GM12878 (cell line): ENCODE measurements at regions not wholly inside any gene's neighbourhood (a gene's known extent, or its start where the extent isn't known, plus 50 kb on each side); places are given as distances from the start of the nearest gene placed in this dataset.

Source experiments
- ATF7 ChIP-seq: fragments of 450-650 bp; IDR thresholded peaks from 2 replicates; pipeline ENCODE4 v1.6.1; 2016; ENCODE audit warnings: low read depth, mild to moderate bottlenecking
- BCL11A ChIP-seq: IDR thresholded peaks from 2 replicates; pipeline ENCODE4 v1.6.1; 2011; ENCODE audit warnings: low read depth, low read length
- CBX5 ChIP-seq: sonication (generic); IDR thresholded peaks from 2 replicates; pipeline ENCODE4 v1.6.1; 2016; ENCODE audit warnings: low read depth, moderate library complexity, mild to moderate bottlenecking, inconsistent platforms
- CHD4 ChIP-seq: fragments of 200-600 bp; sonication (generic); IDR thresholded peaks from 2 replicates; pipeline ENCODE4 v1.6.1; 2016; ENCODE audit warnings: mild to moderate bottlenecking
- EP300 ChIP-seq, 2 experiments: fragments of 150-350 bp in 1 of 2; IDR thresholded peaks; 2 replicates each; pipeline ENCODE4 v1.6.1; 2011 to 2012; ENCODE audit warnings: low read depth in 2 of 2, low read length in 2 of 2, borderline replicate concordance in 1 of 2, improper control_type of control experiment in 1 of 2, inconsistent platforms in 1 of 2; ENCODE audit not compliant: control insufficient read depth in 1 of 2
- GABPA ChIP-seq: IDR thresholded peaks from 2 replicates; pipeline ENCODE4 v1.6.1; 2014; ENCODE audit warnings: antibody characterized with exemption, low read depth, mild to moderate bottlenecking, inconsistent platforms
- GATAD2B ChIP-seq: fragments of 450-650 bp; conservative IDR thresholded peaks from 2 replicates; pipeline ENCODE4 v1.6.1; 2017; ENCODE audit warnings: low read depth, mild to moderate bottlenecking, moderate library complexity
- MTA3 ChIP-seq: IDR thresholded peaks from 2 replicates; pipeline ENCODE4 v1.6.1; 2012; ENCODE audit warnings: low read length, inconsistent platforms, borderline replicate concordance
- MYB ChIP-seq: fragments of 150-350 bp; IDR thresholded peaks from 2 replicates; pipeline ENCODE4 v1.6.1; 2014; ENCODE audit warnings: mild to moderate bottlenecking, low read depth, low read length, borderline replicate concordance
- PAX5 ChIP-seq: IDR thresholded peaks from 2 replicates; pipeline ENCODE4 v1.6.1; 2011; ENCODE audit warnings: low read depth, low read length, borderline replicate concordance
- PAX8 ChIP-seq: fragments of 450-650 bp; IDR thresholded peaks from 2 replicates; pipeline ENCODE4 v1.6.1; 2017; ENCODE audit warnings: mild to moderate bottlenecking, moderate library complexity
- PML ChIP-seq: IDR thresholded peaks from 2 replicates; pipeline ENCODE4 v1.6.1; 2012; ENCODE audit warnings: low read length, inconsistent platforms
- POLR2A ChIP-seq: IDR thresholded peaks from 2 replicates; pipeline ENCODE4 v1.6.1; 2011; ENCODE audit warnings: low read depth, mild to moderate bottlenecking, low read length
- STAT3 ChIP-seq: IDR thresholded peaks from 2 replicates; pipeline ENCODE4 v1.6.1; 2011; ENCODE audit warnings: low read depth, low read length, improper control_type of control experiment
- YY1 ChIP-seq: IDR thresholded peaks from 2 replicates; pipeline ENCODE4 v1.6.1; 2011; ENCODE audit warnings: low read depth, mild to moderate bottlenecking, low read length
- ZBED1 ChIP-seq: IDR thresholded peaks from 2 replicates; pipeline ENCODE4 v1.6.1; 2016; ENCODE audit warnings: borderline replicate concordance
- ZNF274 ChIP-seq: IDR thresholded peaks from one replicate; pipeline ENCODE4 v1.8.0; 2011; ENCODE audit not compliant: insufficient read length, insufficient read depth
- ZNF384 ChIP-seq: IDR thresholded peaks from 2 replicates; pipeline ENCODE4 v1.6.1; 2012; ENCODE audit warnings: low read depth, mild to moderate bottlenecking, low read length, improper control_type of control experiment, borderline replicate concordance
- ZNF622 ChIP-seq: fragments of 450-650 bp; IDR thresholded peaks from 2 replicates; pipeline ENCODE4 v1.6.1; 2017; ENCODE audit warnings: mild to moderate bottlenecking, inconsistent platforms
- TF ChIP-seq, protein P1 (sequence below): fragments of 450-650 bp; IDR thresholded peaks from 2 replicates; pipeline ENCODE4 v1.6.1; 2016; ENCODE audit warnings: mild to moderate bottlenecking
- TF ChIP-seq, protein P2 (sequence below): IDR thresholded peaks from 2 replicates; pipeline ENCODE4 v1.6.1; 2011; ENCODE audit warnings: borderline replicate concordance, low read depth, mild to moderate bottlenecking, moderate library complexity, low read length; ENCODE audit not compliant: insufficient read depth, poor library complexity, severe bottlenecking
- TF ChIP-seq, protein P3 (sequence below): fragments of 450-650 bp; IDR thresholded peaks from 2 replicates; pipeline ENCODE4 v1.6.1; 2014; ENCODE audit warnings: mild to moderate bottlenecking
- TF ChIP-seq, protein P4 (sequence below): fragments of 450-650 bp; IDR thresholded peaks from 2 replicates; pipeline ENCODE4 v1.6.1; 2017; ENCODE audit warnings: mild to moderate bottlenecking, low read depth, inconsistent platforms; ENCODE audit not compliant: poor library complexity, severe bottlenecking
- TF ChIP-seq, protein P5 (sequence below): fragments of 150-350 bp; IDR thresholded peaks from 2 replicates; pipeline ENCODE4 v1.6.1; 2016; ENCODE audit warnings: low read depth, low read length

DNA sequence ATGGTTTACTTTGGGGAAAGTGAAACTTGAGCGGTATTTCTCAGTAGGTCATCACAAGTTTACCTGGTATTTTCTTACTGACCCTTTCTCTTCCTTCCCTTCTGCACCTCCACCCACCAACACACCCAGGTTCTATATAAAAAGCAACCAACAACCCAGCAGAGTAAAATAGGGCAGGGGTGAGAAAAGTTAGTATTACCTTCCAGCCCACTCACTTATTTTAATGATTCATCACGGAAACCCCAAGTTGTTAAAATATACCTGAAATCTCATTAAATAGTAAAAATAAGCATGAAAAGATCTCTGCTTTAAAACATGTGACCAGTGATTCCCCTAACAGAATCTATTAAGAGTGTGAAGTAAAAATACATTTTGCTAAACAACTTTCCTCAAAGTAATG is 306.1 kb downstream of the ZEB2 start (continued):
- TF ChIP-seq, protein P1, sequence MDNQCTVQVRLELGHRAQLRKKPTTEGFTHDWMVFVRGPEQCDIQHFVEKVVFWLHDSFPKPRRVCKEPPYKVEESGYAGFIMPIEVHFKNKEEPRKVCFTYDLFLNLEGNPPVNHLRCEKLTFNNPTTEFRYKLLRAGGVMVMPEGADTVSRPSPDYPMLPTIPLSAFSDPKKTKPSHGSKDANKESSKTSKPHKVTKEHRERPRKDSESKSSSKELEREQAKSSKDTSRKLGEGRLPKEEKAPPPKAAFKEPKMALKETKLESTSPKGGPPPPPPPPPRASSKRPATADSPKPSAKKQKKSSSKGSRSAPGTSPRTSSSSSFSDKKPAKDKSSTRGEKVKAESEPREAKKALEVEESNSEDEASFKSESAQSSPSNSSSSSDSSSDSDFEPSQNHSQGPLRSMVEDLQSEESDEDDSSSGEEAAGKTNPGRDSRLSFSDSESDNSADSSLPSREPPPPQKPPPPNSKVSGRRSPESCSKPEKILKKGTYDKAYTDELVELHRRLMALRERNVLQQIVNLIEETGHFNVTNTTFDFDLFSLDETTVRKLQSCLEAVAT, result peak; percentile 49
- peak; percentile 79; the same call in 1 of the 2 replicates for TF ChIP-seq CBX5
- no peak for TF ChIP-seq YY1
- no peak for TF ChIP-seq ZNF622
- no peak for TF ChIP-seq ZNF384
- TF ChIP-seq, protein P2, sequence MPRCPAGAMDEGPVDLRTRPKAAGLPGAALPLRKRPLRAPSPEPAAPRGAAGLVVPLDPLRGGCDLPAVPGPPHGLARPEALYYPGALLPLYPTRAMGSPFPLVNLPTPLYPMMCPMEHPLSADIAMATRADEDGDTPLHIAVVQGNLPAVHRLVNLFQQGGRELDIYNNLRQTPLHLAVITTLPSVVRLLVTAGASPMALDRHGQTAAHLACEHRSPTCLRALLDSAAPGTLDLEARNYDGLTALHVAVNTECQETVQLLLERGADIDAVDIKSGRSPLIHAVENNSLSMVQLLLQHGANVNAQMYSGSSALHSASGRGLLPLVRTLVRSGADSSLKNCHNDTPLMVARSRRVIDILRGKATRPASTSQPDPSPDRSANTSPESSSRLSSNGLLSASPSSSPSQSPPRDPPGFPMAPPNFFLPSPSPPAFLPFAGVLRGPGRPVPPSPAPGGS, result peak; percentile 29
- TF ChIP-seq ATF7, result peak; percentile 82
- TF ChIP-seq PAX5, result no peak
- TF ChIP-seq ZBED1, result peak; percentile 83; the same call in 1 of the 2 replicates
- TF ChIP-seq GABPA, result peak; percentile 56; the same call in 1 of the 2 replicates
- TF ChIP-seq PAX8, result no peak
- TF ChIP-seq EP300 (IDR thresholded peaks at IDR 0.05; ENCODE audit: borderline replicate concordance in 1 of 2, control insufficient read depth in 1 of 2, low read depth in 2 of 2, low read length in 2 of 2), result peak; percentile 39 to 65; a peak in 2 of 4 replicates
- no peak for TF ChIP-seq PML
- TF ChIP-seq STAT3, result no peak
- TF ChIP-seq, protein P3, sequence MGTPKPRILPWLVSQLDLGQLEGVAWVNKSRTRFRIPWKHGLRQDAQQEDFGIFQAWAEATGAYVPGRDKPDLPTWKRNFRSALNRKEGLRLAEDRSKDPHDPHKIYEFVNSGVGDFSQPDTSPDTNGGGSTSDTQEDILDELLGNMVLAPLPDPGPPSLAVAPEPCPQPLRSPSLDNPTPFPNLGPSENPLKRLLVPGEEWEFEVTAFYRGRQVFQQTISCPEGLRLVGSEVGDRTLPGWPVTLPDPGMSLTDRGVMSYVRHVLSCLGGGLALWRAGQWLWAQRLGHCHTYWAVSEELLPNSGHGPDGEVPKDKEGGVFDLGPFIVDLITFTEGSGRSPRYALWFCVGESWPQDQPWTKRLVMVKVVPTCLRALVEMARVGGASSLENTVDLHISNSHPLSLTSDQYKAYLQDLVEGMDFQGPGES, result no peak
- TF ChIP-seq, protein P4, sequence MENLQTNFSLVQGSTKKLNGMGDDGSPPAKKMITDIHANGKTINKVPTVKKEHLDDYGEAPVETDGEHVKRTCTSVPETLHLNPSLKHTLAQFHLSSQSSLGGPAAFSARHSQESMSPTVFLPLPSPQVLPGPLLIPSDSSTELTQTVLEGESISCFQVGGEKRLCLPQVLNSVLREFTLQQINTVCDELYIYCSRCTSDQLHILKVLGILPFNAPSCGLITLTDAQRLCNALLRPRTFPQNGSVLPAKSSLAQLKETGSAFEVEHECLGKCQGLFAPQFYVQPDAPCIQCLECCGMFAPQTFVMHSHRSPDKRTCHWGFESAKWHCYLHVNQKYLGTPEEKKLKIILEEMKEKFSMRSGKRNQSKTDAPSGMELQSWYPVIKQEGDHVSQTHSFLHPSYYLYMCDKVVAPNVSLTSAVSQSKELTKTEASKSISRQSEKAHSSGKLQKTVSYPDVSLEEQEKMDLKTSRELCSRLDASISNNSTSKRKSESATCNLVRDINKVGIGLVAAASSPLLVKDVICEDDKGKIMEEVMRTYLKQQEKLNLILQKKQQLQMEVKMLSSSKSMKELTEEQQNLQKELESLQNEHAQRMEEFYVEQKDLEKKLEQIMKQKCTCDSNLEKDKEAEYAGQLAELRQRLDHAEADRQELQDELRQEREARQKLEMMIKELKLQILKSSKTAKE, result peak; percentile 91
- TF ChIP-seq BCL11A, result peak; percentile 75
- peak; percentile 93; the same call in 1 of the 2 replicates for TF ChIP-seq MTA3
- TF ChIP-seq, protein P5, sequence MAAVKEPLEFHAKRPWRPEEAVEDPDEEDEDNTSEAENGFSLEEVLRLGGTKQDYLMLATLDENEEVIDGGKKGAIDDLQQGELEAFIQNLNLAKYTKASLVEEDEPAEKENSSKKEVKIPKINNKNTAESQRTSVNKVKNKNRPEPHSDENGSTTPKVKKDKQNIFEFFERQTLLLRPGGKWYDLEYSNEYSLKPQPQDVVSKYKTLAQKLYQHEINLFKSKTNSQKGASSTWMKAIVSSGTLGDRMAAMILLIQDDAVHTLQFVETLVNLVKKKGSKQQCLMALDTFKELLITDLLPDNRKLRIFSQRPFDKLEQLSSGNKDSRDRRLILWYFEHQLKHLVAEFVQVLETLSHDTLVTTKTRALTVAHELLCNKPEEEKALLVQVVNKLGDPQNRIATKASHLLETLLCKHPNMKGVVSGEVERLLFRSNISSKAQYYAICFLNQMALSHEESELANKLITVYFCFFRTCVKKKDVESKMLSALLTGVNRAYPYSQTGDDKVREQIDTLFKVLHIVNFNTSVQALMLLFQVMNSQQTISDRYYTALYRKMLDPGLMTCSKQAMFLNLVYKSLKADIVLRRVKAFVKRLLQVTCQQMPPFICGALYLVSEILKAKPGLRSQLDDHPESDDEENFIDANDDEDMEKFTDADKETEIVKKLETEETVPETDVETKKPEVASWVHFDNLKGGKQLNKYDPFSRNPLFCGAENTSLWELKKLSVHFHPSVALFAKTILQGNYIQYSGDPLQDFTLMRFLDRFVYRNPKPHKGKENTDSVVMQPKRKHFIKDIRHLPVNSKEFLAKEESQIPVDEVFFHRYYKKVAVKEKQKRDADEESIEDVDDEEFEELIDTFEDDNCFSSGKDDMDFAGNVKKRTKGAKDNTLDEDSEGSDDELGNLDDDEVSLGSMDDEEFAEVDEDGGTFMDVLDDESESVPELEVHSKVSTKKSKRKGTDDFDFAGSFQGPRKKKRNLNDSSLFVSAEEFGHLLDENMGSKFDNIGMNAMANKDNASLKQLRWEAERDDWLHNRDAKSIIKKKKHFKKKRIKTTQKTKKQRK, result no peak
- TF ChIP-seq GATAD2B, result peak; percentile 38; the same call in 1 of the 2 replicates
- no peak for TF ChIP-seq CHD4
- no peak for TF ChIP-seq ZNF274
- TF ChIP-seq POLR2A, result no peak
- TF ChIP-seq MYB, result no peak
